ENCODE measurements at regions not wholly inside any gene's neighbourhood (a gene's known extent, or its start where the extent isn't known, plus 50 kb on each side); places are given as distances from the start of the nearest gene placed in this dataset.

DNA sequence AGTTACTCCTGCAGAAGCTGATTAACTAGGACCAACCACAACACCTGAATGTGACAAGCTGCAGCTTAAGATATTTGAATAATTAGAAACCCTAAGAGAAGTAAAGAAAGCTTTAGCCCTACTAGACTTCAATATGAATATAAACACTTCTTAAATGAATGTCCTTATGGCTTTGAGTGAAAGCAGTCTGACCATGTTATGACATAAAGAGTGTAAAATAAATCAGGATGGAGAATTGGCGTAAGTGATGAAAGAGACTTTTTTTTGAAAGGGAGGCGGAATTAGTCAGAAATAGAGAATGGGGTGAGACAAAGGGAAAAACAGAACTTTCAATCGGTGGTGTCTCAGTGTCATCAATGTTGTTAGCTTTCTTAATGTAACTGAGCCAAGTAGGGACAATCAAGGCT lies 117.2 kb upstream of the MAGEB16 start:
- no peak for TF ChIP-seq POLR2A (IDR thresholded peaks at IDR 0.05)
- TF ChIP-seq, protein P1, sequence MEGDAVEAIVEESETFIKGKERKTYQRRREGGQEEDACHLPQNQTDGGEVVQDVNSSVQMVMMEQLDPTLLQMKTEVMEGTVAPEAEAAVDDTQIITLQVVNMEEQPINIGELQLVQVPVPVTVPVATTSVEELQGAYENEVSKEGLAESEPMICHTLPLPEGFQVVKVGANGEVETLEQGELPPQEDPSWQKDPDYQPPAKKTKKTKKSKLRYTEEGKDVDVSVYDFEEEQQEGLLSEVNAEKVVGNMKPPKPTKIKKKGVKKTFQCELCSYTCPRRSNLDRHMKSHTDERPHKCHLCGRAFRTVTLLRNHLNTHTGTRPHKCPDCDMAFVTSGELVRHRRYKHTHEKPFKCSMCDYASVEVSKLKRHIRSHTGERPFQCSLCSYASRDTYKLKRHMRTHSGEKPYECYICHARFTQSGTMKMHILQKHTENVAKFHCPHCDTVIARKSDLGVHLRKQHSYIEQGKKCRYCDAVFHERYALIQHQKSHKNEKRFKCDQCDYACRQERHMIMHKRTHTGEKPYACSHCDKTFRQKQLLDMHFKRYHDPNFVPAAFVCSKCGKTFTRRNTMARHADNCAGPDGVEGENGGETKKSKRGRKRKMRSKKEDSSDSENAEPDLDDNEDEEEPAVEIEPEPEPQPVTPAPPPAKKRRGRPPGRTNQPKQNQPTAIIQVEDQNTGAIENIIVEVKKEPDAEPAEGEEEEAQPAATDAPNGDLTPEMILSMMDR (IDR thresholded peaks at IDR 0.05), result no peak

Measured in Peyer's patch (tissue), 4 donors.